SU-DHL-6 (cell line): ENCODE measurements at regions not wholly inside any gene's neighbourhood (a gene's known extent, or its start where the extent isn't known, plus 50 kb on each side); places are given as distances from the start of the nearest gene placed in this dataset.

Source experiments
- EZH2phosphoT487 ChIP-seq: fragments of 200-600 bp; sonication (generic), shearing (Covaris generic); conservative IDR thresholded peaks from 2 replicates; pipeline ENCODE4 v1.6.1; 2018; ENCODE audit warnings: mild to moderate bottlenecking, antibody characterized with exemption, low read length, moderate library complexity, mixed read lengths
- TF ChIP-seq, protein P1 (sequence below): fragments of 200-600 bp; sonication (generic); IDR thresholded peaks from one replicate; pipeline ENCODE4 v1.5.1; 2017; ENCODE audit warnings: antibody characterized with exemption, mild to moderate bottlenecking, low read length, moderate library complexity; ENCODE audit not compliant: insufficient read depth, poor library complexity, severe bottlenecking

- TF ChIP-seq, protein P1, sequence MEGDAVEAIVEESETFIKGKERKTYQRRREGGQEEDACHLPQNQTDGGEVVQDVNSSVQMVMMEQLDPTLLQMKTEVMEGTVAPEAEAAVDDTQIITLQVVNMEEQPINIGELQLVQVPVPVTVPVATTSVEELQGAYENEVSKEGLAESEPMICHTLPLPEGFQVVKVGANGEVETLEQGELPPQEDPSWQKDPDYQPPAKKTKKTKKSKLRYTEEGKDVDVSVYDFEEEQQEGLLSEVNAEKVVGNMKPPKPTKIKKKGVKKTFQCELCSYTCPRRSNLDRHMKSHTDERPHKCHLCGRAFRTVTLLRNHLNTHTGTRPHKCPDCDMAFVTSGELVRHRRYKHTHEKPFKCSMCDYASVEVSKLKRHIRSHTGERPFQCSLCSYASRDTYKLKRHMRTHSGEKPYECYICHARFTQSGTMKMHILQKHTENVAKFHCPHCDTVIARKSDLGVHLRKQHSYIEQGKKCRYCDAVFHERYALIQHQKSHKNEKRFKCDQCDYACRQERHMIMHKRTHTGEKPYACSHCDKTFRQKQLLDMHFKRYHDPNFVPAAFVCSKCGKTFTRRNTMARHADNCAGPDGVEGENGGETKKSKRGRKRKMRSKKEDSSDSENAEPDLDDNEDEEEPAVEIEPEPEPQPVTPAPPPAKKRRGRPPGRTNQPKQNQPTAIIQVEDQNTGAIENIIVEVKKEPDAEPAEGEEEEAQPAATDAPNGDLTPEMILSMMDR: no peak
- TF ChIP-seq EZH2phosphoT487: no peak
Observed at GRCh38 chr5:20608567-20608966, 620.6 kb upstream of the CDH18 start.
